Testis (tissue), 2 donors: ENCODE measurements at regions not wholly inside any gene's neighbourhood (a gene's known extent, or its start where the extent isn't known, plus 50 kb on each side); places are given as distances from the start of the nearest gene placed in this dataset.

Source experiments
- DNase-seq: peaks from one replicate; pipeline ENCODE4 v3.0.0-alpha.2; 2019
- H3K27ac ChIP-seq, 2 donors: fragments of 200-600 bp; sonication (generic); one replicate each; pipeline ENCODE4 v1.5.1; 2019
- H3K27me3 ChIP-seq: fragments of 200-600 bp; sonication (generic); one replicate; pipeline ENCODE4 v1.5.1; 2019
- H3K36me3 ChIP-seq: fragments of 200-600 bp; sonication (generic); one replicate; pipeline ENCODE4 v1.5.1; 2017; ENCODE audit warnings: low read depth; ENCODE audit errors: missing control alignments
- H3K4me1 ChIP-seq: fragments of 200-600 bp; sonication (generic); one replicate; pipeline ENCODE4 v1.5.1; 2019
- H3K4me3 ChIP-seq, 2 donors: fragments of 200-600 bp; sonication (generic); one replicate each; pipeline ENCODE4 v1.5.1; 2017 to 2019
- H3K9me3 ChIP-seq: fragments of 200-600 bp; sonication (generic); one replicate; pipeline ENCODE4 v1.5.1; 2017
- CTCF ChIP-seq, 3 experiments: fragments of 450-650 bp in 2 of 3; fragments of 200-600 bp in 1 of 3; sonication (generic) in 1 of 3; IDR thresholded peaks; one replicate each; pipeline ENCODE4 v1.5.1; 2016 to 2019; ENCODE audit warnings: antibody characterized with exemption in 3 of 3, mild to moderate bottlenecking in 2 of 3, moderate library complexity in 1 of 3
- POLR2A ChIP-seq: fragments of 450-650 bp; IDR thresholded peaks from one replicate; pipeline ENCODE4 v1.6.1; 2017; ENCODE audit warnings: antibody characterized with exemption, mild to moderate bottlenecking, moderate library complexity
- WGBS, 2 donors: methylation state at CpG; one replicate each; pipeline ENCODE4 v1.1.5; 2018; 5-methylcytosine and 5-hydroxymethylcytosine counted together
- intact Hi-C: fragments of 100-400 bp; cut with DNase I; formaldehyde crosslinking; loops from one replicate; pipeline ENCODE4 v1.15.1; 2023; ENCODE audit warnings: low total_unique reads

- Histone ChIP-seq H3K9me3 (no peaks in the 10 kb centered on the region), H3K4me3 (no peak overlapping the region), H3K27ac (no peak overlapping the region), H3K36me3 (no peaks in the 10 kb centered on the region), H3K4me1 (no peaks in the 10 kb centered on the region), H3K27me3 (no peaks in the 10 kb centered on the region)
- DNase-seq: no peak
- intact Hi-C loops: no loop called here
- TF ChIP-seq POLR2A: no peak
- no peak for TF ChIP-seq CTCF (IDR thresholded peaks at IDR 0.05)
These were observed 569.8 kb upstream of the RIOK2 start for GRCh38 chr5:97752871-97753270.

GRCh38 chr5:97762483-97762882 is 579.4 kb upstream of the RIOK2 start:
- no peak for DNase-seq
- Histone ChIP-seq H3K36me3 (no peaks in the 10 kb centered on the region), H3K4me1 (no peaks in the 10 kb centered on the region), H3K27ac (no peak overlapping the region), H3K9me3 (no peaks in the 10 kb centered on the region), H3K27me3 (no peaks in the 10 kb centered on the region), H3K4me3 (no peak overlapping the region)
- TF ChIP-seq POLR2A (no peak), CTCF (IDR thresholded peaks at IDR 0.05) (no peak)
- intact Hi-C loops: no loop called here

GRCh38 chr5:97764700-97765099 is 581.7 kb upstream of the RIOK2 start:
- 94 to 100% methylated on average over 3 of the region's 3 CpGs for WGBS, 2 donors
- Histone ChIP-seq H3K27me3 (no peaks in the 10 kb centered on the region), H3K4me3 (no peak overlapping the region), H3K27ac (no peak overlapping the region), H3K9me3 (no peaks in the 10 kb centered on the region), H3K36me3 (no peaks in the 10 kb centered on the region), H3K4me1 (no peaks in the 10 kb centered on the region)
- DNase-seq: no peak
- TF ChIP-seq CTCF (IDR thresholded peaks at IDR 0.05): no peak
- TF ChIP-seq POLR2A: no peak
- intact Hi-C loops: no loop called here

- H3K4me1 ChIP-seq: no peaks in the 10 kb centered on the region
- intact Hi-C loops: no loop called here
- H3K36me3 ChIP-seq: no peaks in the 10 kb centered on the region
- H3K27me3 ChIP-seq: no peaks in the 10 kb centered on the region
- no peak overlapping the region for H3K27ac ChIP-seq
- no peak for DNase-seq
- no peaks in the 10 kb centered on the region for H3K9me3 ChIP-seq
- TF ChIP-seq CTCF (IDR thresholded peaks at IDR 0.05) (no peak), POLR2A (no peak)
- no peak overlapping the region for H3K4me3 ChIP-seq
- 66 to 94% methylated on average over 2 of the region's 2 CpGs for WGBS, 2 donors
These were observed 595.4 kb upstream of the RIOK2 start for GRCh38 chr5:97778451-97778850.

GRCh38 chr5:97788369-97788768 is 605.3 kb upstream of the RIOK2 start:
- WGBS, 2 donors: 70 to 83% methylated on average over 1 of the region's 1 CpG
- no peaks in the 10 kb centered on the region for H3K9me3 ChIP-seq
- H3K4me1 ChIP-seq: no peaks in the 10 kb centered on the region
- H3K27ac ChIP-seq: no peak overlapping the region
- no peak for DNase-seq
- H3K36me3 ChIP-seq: no peaks in the 10 kb centered on the region
- intact Hi-C loops: no loop called here
- TF ChIP-seq CTCF (IDR thresholded peaks at IDR 0.05) (no peak), POLR2A (no peak)
- no peaks in the 10 kb centered on the region for H3K27me3 ChIP-seq
- no peak overlapping the region for H3K4me3 ChIP-seq
